Head of caudate nucleus (tissue), 42 donors: ENCODE measurements at regions not wholly inside any gene's neighbourhood (a gene's known extent, or its start where the extent isn't known, plus 50 kb on each side); places are given as distances from the start of the nearest gene placed in this dataset.
"Not testable (repeated sequence)": the region's sequence is repeated elsewhere in the genome, so short reads cannot be mapped to it uniquely, and the experiment has no call there.

Experiments
- DNase-seq, 42 donors: peaks; one replicate each; pipeline versions ENCODE4 v3.0.0 to v3.0.0-alpha.2; 2020 to 2021; ENCODE audit warnings: mixed read lengths in 7 of 42
- intact Hi-C: fragments of 100-400 bp; cut with DNase I; formaldehyde crosslinking; loops from one replicate; pipeline ENCODE4 v1.15.0; 2022

GRCh38 chr1:214853340-214853739 lies 229.2 kb upstream of the KCNK2 start:
- DNase-seq, result no peak
- intact Hi-C loops, result no loop called here

GRCh38 chr1:214854126-214854875 lies 228.2 kb upstream of the KCNK2 start:
- no peak for DNase-seq
- intact Hi-C loops, result no loop called here

GRCh38 chr1:214856843-214857242 lies 225.7 kb upstream of the KCNK2 start:
- intact Hi-C loops, result no loop called here

GRCh38 chr1:214857716-214858115 lies 224.8 kb upstream of the KCNK2 start:
- intact Hi-C loops, result no loop called here
- no peak for DNase-seq

More at GRCh38 chr1:214856843-214857242, 225.7 kb upstream of the KCNK2 start:
- DNase-seq, result no peak

GRCh38 chr1:214859647-214860046 lies 222.9 kb upstream of the KCNK2 start:
- intact Hi-C loops, result no loop called here

GRCh38 chr1:214861615-214862014 lies 220.9 kb upstream of the KCNK2 start:
- intact Hi-C loops, result no loop called here
- DNase-seq, result no peak

More at GRCh38 chr1:214859647-214860046, 222.9 kb upstream of the KCNK2 start:
- no peak for DNase-seq

GRCh38 chr1:214862421-214862820 lies 220.1 kb upstream of the KCNK2 start:
- no peak for DNase-seq

GRCh38 chr1:214864896-214865688 lies 217.4 kb upstream of the KCNK2 start:
- intact Hi-C loops, result no loop called here
- DNase-seq, result no peak

More at GRCh38 chr1:214862421-214862820, 220.1 kb upstream of the KCNK2 start:
- intact Hi-C loops, result no loop called here

GRCh38 chr1:214870426-214870825 lies 212.1 kb upstream of the KCNK2 start:
- DNase-seq, intact Hi-C loops: not testable (repeated sequence)

- intact Hi-C loops, result no loop called here
Measured at GRCh38 chr1:214880956-214881355, 201.6 kb upstream of the KCNK2 start.

GRCh38 chr1:214882616-214883015 lies 199.9 kb upstream of the KCNK2 start:
- intact Hi-C loops, result no loop called here
- no peak for DNase-seq

More at GRCh38 chr1:214880956-214881355, 201.6 kb upstream of the KCNK2 start:
- DNase-seq, result no peak

GRCh38 chr1:214895011-214895600 lies 187.4 kb upstream of the KCNK2 start:
- DNase-seq, result no peak
- intact Hi-C loops, result no loop called here

- no peak for DNase-seq
- intact Hi-C loops, result no loop called here
Measured at GRCh38 chr1:214896921-214897320, 185.6 kb upstream of the KCNK2 start.

- intact Hi-C loops, result no loop called here
- no peak for DNase-seq
Measured at GRCh38 chr1:214897581-214897980, 185.0 kb upstream of the KCNK2 start.

GRCh38 chr1:214898161-214898560 lies 184.4 kb upstream of the KCNK2 start:
- intact Hi-C loops, result no loop called here
- DNase-seq, result no peak

- no peak for DNase-seq
- intact Hi-C loops, result no loop called here
Measured at GRCh38 chr1:214898718-214899117, 183.8 kb upstream of the KCNK2 start.

GRCh38 chr1:214899908-214900460 lies 182.6 kb upstream of the KCNK2 start:
- DNase-seq, result no peak
- intact Hi-C loops, result no loop called here

- intact Hi-C loops, result no loop called here
- no peak for DNase-seq
Measured at GRCh38 chr1:214900590-214900989, 181.9 kb upstream of the KCNK2 start.

- DNase-seq, result no peak
- intact Hi-C loops, result no loop called here
Measured at GRCh38 chr1:214901718-214902117, 180.8 kb upstream of the KCNK2 start.
